Dedifferentiated amniotic fluid mesenchymal stem cell (primary cell): ENCODE measurements at regions not wholly inside any gene's neighbourhood (a gene's known extent, or its start where the extent isn't known, plus 50 kb on each side); places are given as distances from the start of the nearest gene placed in this dataset.

ENCODE experiments used
- DNase-seq: peaks from one replicate; pipeline ENCODE4 v3.0.0-alpha.2; 2016; ENCODE audit errors: extremely low spot score

DNA sequence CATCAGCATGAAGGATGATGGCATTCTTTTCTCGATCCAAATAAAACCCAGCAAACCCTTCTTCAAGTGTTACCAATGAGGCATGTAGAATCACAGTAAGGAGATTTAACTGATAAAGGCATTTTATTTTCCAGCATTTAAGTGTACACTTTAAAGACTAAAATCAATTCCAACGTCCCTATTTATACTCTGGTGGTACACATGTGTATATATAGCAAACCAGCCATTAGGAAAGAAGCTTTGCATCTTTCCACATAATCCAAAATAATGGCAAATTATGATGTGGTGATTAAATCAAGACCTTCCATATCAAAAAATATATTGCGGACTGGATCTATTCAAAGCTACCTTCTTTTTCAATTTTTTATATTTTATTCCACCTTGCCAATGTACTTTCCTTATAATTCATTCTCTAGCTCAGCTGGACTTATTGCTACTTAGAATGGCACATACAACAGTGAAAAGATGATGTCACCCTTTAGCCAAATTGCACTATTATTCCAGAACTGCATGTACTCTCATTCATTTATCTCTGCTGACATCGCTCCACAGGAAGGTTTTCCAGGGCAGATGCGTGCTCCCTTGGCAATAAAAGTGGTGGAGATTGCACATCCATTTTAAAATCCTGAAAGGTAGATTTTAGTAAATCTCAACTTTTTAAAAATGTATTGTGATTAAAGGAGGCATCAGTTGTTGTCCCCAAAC lies 63.3 kb upstream of the SLC30A5 start:
- peak; percentile 21 for DNase-seq

DNA sequence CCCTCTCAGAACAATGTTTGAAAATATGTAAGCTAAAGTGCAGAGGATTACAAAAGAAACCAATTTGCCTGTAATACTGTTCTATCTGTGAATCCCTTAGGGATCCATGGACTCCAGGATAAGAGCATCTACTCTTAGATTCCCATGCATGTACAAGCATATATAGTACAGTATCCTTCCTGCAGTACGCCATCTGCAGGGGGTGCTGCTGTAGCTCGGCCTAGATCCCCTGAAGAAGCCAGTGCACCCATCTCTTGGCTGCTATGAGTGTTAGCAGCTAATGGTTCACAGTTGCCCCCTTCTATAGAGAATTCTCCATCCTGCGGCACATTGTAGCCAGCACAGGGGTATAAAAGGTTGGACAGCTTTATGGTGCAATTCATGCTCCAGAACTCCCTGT lies 61.8 kb upstream of the SLC30A5 start:
- DNase-seq, result no peak

GRCh38 chr5:69033690-69034089 lies 60.1 kb upstream of the SLC30A5 start:
- DNase-seq, result no peak

DNA sequence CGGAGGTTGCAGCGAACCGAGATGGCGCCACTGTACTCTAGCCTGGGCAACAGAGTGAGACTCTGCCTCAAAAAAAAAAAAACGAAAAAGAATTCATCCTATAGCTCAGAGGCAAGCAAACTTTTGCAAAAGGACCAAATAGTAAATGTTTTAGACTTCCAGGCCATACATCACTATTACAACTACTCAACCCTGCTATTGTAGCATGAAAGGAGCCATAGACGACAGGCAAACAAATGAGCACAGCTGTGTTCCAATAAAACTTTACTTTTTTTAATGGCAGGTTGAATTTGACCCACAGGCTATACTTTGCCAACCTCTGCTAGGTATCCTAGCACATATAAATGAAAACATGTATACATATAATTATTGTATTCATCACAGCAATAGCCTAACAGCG lies 58.9 kb upstream of the SLC30A5 start:
- no peak for DNase-seq

GRCh38 chr5:69035665-69036064 lies 58.1 kb upstream of the SLC30A5 start:
- no peak for DNase-seq

- DNase-seq, result no peak
Observed at GRCh38 chr5:69038539-69038938, 55.3 kb upstream of the SLC30A5 start.

DNA sequence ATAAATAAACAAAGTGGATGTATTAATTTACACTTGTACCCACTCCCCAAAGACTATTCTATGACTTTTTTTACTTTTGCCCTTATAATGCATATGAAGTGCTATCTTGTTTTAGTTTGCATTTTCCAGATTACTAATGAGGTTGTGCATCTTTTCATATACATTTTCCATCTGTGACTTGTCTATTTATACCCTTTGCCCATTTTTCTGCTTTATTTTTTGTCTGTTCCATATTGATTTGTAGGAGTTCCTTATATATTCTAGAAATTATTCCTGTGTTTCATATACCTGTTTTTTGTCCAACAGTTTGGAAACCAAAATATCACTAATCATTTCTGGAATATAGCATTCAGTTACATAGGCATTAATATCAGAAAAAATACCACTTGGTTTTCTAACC lies 54.0 kb upstream of the SLC30A5 start:
- DNase-seq, result no peak

GRCh38 chr5:69042500-69042899 lies 51.3 kb upstream of the SLC30A5 start:
- no peak for DNase-seq

DNA sequence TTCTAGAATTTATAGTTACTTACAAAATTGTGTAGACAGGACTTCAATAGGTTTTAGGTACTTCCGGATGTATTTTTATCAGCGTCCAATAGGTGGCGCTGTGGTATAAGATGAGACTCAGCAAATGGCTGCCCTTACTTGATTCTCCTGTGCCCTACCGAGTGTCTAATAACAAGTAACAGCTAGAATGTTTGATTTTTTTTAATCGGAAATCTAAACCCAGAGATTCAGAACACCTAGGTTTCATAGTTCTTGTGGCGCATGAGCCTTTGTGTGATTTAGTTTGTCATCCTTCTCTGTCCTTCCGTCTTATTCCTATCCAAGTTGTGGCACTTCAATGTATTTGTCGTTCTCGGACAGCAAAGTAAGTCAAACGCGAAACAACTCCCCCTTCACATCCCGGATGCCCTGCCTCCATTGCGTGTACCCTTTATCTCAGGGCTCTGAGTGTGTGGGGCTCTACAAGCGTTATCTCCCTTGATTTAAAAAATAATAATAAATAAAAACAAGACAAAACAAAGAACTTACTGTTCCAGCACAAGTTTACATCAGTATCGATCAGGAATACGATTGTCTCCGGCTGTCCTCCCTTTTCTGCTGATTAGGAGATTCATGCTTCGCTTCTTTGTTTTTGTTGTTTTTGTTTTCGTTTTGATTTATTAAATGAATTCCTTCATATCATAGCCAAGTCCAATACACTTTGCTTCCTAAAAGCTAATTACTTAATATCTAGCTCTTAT lies 50.7 kb upstream of the SLC30A5 start:
- DNase-seq, result peak; percentile 81

DNA sequence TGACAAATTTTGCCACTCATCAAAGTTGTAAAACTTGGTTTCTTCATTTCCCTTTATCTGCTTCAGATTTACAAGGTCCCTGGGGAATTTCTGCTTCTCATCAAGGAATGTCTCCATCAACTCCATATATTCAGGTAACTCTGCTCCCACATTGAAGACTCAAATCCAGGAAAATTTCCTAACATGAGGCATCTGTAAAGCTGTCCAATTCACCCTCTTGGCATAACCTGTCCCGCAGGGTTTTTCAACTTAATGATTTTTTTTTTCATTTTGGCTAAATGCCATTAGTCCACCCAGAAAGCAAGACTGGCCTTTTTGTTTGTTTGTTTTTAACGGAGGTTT lies 50.2 kb upstream of the SLC30A5 start:
- DNase-seq, result no peak
